Skin of body (tissue), 1 donor: ENCODE measurements at regions not wholly inside any gene's neighbourhood (a gene's known extent, or its start where the extent isn't known, plus 50 kb on each side); places are given as distances from the start of the nearest gene placed in this dataset.
"Not testable (repeated sequence)": the region's sequence is repeated elsewhere in the genome, so short reads cannot be mapped to it uniquely, and the experiment has no call there.

Experiments
- DNase-seq: peaks from one replicate; lab custom pipeline; 2025; lab: John Stamatoyannopoulos, UW

- not testable (repeated sequence) for DNase-seq
Measured at GRCh38 chr5:14992751-14993458, 121.3 kb upstream of the ANKH start.

- no peak for DNase-seq
Measured at GRCh38 chr5:14988223-14988622, 116.6 kb upstream of the ANKH start.

- DNase-seq, result no peak
Measured at GRCh38 chr5:14986413-14986812, 114.8 kb upstream of the ANKH start.

- no peak for DNase-seq
Measured at GRCh38 chr5:14983666-14984441, 112.3 kb upstream of the ANKH start.

- no peak for DNase-seq
Measured at GRCh38 chr5:14980698-14981097, 109.1 kb upstream of the ANKH start.

GRCh38 chr5:14977058-14977685 lies 105.6 kb upstream of the ANKH start:
- DNase-seq, result no peak

- DNase-seq, result no peak
Measured at GRCh38 chr5:14976486-14976885, 104.9 kb upstream of the ANKH start.

- DNase-seq, result no peak
Measured at GRCh38 chr5:14971873-14972272, 100.3 kb upstream of the ANKH start.

- DNase-seq, result no peak
Measured at GRCh38 chr5:14968796-14969195, 97.2 kb upstream of the ANKH start.

- no peak for DNase-seq
Measured at GRCh38 chr5:14967166-14967565, 95.6 kb upstream of the ANKH start.

GRCh38 chr5:14965815-14966214 lies 94.2 kb upstream of the ANKH start:
- no peak for DNase-seq

GRCh38 chr5:14962604-14963003 lies 91.0 kb upstream of the ANKH start:
- DNase-seq, result no peak

- DNase-seq, result no peak
Measured at GRCh38 chr5:14960120-14960462, 88.5 kb upstream of the ANKH start.

GRCh38 chr5:14959399-14960119 lies 88.0 kb upstream of the ANKH start:
- DNase-seq, result no peak

- DNase-seq, result no peak
Measured at GRCh38 chr5:14958188-14958587, 86.6 kb upstream of the ANKH start.

- no peak for DNase-seq
Measured at GRCh38 chr5:14956423-14957046, 85.0 kb upstream of the ANKH start.

GRCh38 chr5:14954616-14955343 lies 83.2 kb upstream of the ANKH start:
- DNase-seq, result no peak

- no peak for DNase-seq
Measured at GRCh38 chr5:14954216-14954615, 82.6 kb upstream of the ANKH start.

- no peak for DNase-seq
Measured at GRCh38 chr5:14953075-14953607, 81.6 kb upstream of the ANKH start.

- DNase-seq, result no peak
Measured at GRCh38 chr5:14948383-14948782, 76.8 kb upstream of the ANKH start.
